LNCaP clone FGC (cell line): ENCODE measurements at regions not wholly inside any gene's neighbourhood (a gene's known extent, or its start where the extent isn't known, plus 50 kb on each side); places are given as distances from the start of the nearest gene placed in this dataset.

ENCODE experiments used
- DNase-seq: peaks from one replicate; pipeline ENCODE4 v3.0.0-alpha.2; 2011; ENCODE audit warnings: low read depth
- H3K4me3 ChIP-seq: 2 replicates; pipeline ENCODE4 v1.5.1; 2011; ENCODE audit warnings: mild to moderate bottlenecking, low read depth, low read length, control low read depth
- CTCF ChIP-seq: IDR thresholded peaks from 2 replicates; pipeline ENCODE4 v1.5.1; 2012; ENCODE audit warnings: mild to moderate bottlenecking; ENCODE audit not compliant: control insufficient read depth, insufficient read depth; ENCODE audit errors: extremely low read depth

GRCh38 chr15:95394186-95395067 is 936.1 kb upstream of the NR2F2 start:
- DNase-seq, result no peak
- TF ChIP-seq CTCF, result no peak
- no peak overlapping the region for H3K4me3 ChIP-seq

- DNase-seq, result no peak
- no peak overlapping the region for H3K4me3 ChIP-seq
- no peak for TF ChIP-seq CTCF
These were observed 930.1 kb upstream of the NR2F2 start for GRCh38 chr15:95400428-95400827.

- no peak overlapping the region for H3K4me3 ChIP-seq
- no peak for DNase-seq
- TF ChIP-seq CTCF, result no peak
These were observed 928.9 kb upstream of the NR2F2 start for GRCh38 chr15:95401587-95401986.

- no peak for DNase-seq
- TF ChIP-seq CTCF, result no peak
- H3K4me3 ChIP-seq, result no peak overlapping the region
These were observed 925.1 kb upstream of the NR2F2 start for GRCh38 chr15:95405447-95405846.

- no peak overlapping the region for H3K4me3 ChIP-seq
- no peak for TF ChIP-seq CTCF
These were observed 923.0 kb upstream of the NR2F2 start for GRCh38 chr15:95407534-95407933.

GRCh38 chr15:95409211-95409610 is 921.3 kb upstream of the NR2F2 start:
- TF ChIP-seq CTCF, result 0 out of 2 replicates have a peak, but pooled peaks have one; percentile 12
- no peak for DNase-seq
- no peak overlapping the region for H3K4me3 ChIP-seq

More at GRCh38 chr15:95407534-95407933, 923.0 kb upstream of the NR2F2 start:
- no peak for DNase-seq

- TF ChIP-seq CTCF, result no peak
These were observed 920.7 kb upstream of the NR2F2 start for GRCh38 chr15:95409626-95410310.

More at GRCh38 chr15:95409626-95410310, 920.7 kb upstream of the NR2F2 start:
- peak; percentile 13 for DNase-seq
- no peak overlapping the region for H3K4me3 ChIP-seq
